ENCODE measurements at regions not wholly inside any gene's neighbourhood (a gene's known extent, or its start where the extent isn't known, plus 50 kb on each side); places are given as distances from the start of the nearest gene placed in this dataset.

- no peak for DNase-seq
Observed at GRCh38 chr6:43980004-43980795, 147.1 kb downstream of the MRPL14 start.

- no peak for DNase-seq
Observed at GRCh38 chr6:43979525-43979924, 147.7 kb downstream of the MRPL14 start.

- no peak for DNase-seq
Observed at GRCh38 chr6:43978473-43979346, 148.5 kb downstream of the MRPL14 start.

GRCh38 chr6:43977404-43978111 is 149.7 kb downstream of the MRPL14 start:
- no peak for DNase-seq

- DNase-seq: no peak
Observed at GRCh38 chr6:43976706-43977403, 150.4 kb downstream of the MRPL14 start.

GRCh38 chr6:43974643-43975230 is 152.5 kb downstream of the MRPL14 start:
- DNase-seq: no peak

- DNase-seq: no peak
Observed at GRCh38 chr6:43973357-43973756, 153.9 kb downstream of the MRPL14 start.

GRCh38 chr6:43972913-43973300 is 154.3 kb downstream of the MRPL14 start:
- no peak for DNase-seq

- DNase-seq: no peak
Observed at GRCh38 chr6:43972179-43972912, 154.9 kb downstream of the MRPL14 start.

- DNase-seq: no peak
Observed at GRCh38 chr6:43971776-43972126, 155.5 kb downstream of the MRPL14 start.

- DNase-seq: no peak
Observed at GRCh38 chr6:43970913-43971775, 156.1 kb downstream of the MRPL14 start.

GRCh38 chr6:43970068-43970912 is 157.0 kb downstream of the MRPL14 start:
- DNase-seq: no peak

GRCh38 chr6:43969158-43969981 is 157.9 kb downstream of the MRPL14 start:
- no peak for DNase-seq

GRCh38 chr6:43968110-43968965 is 158.9 kb downstream of the MRPL14 start:
- peak; percentile 28 for DNase-seq

GRCh38 chr6:43967719-43968091 is 159.5 kb downstream of the MRPL14 start:
- DNase-seq: no peak

GRCh38 chr6:43966853-43967718 is 160.2 kb downstream of the MRPL14 start:
- DNase-seq: no peak

GRCh38 chr6:43966374-43966658 is 160.9 kb downstream of the MRPL14 start:
- DNase-seq: no peak
